GM18505 (cell line): ENCODE measurements at regions not wholly inside any gene's neighbourhood (a gene's known extent, or its start where the extent isn't known, plus 50 kb on each side); places are given as distances from the start of the nearest gene placed in this dataset.

Experiments
- ATAC-seq: cut with Tn5 transposase; IDR thresholded peaks from one replicate; pipeline ENCODE4 v1.9.1; 2021; ENCODE audit not compliant: unreplicated experiment
- POLR2A ChIP-seq: IDR thresholded peaks from 4 replicates; pipeline ENCODE4 v1.6.1; 2011; ENCODE audit warnings: borderline replicate concordance; ENCODE audit not compliant: insufficient read depth, insufficient read length; ENCODE audit errors: extremely low read depth

DNA sequence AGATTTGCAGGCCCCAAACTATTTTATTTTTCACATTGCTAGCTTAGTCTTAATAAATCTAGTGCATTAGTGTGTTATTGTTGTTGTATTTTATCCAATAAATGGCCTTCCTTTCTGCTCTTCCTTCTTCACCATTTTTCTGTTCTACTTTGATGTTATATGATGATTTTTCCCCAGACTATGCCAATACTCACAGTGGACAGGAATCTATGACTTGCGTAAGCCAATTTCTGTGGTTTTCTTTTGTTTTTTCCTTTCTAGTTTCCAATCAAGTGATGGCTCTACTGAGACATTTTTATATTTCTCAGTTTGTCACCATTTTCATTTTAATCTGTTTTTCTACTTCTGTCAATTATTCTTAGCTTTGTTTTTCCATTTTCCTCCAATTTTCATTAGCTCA is 106.8 kb upstream of the FBXL7 start:
- TF ChIP-seq POLR2A = no peak
- no peak for ATAC-seq

DNA sequence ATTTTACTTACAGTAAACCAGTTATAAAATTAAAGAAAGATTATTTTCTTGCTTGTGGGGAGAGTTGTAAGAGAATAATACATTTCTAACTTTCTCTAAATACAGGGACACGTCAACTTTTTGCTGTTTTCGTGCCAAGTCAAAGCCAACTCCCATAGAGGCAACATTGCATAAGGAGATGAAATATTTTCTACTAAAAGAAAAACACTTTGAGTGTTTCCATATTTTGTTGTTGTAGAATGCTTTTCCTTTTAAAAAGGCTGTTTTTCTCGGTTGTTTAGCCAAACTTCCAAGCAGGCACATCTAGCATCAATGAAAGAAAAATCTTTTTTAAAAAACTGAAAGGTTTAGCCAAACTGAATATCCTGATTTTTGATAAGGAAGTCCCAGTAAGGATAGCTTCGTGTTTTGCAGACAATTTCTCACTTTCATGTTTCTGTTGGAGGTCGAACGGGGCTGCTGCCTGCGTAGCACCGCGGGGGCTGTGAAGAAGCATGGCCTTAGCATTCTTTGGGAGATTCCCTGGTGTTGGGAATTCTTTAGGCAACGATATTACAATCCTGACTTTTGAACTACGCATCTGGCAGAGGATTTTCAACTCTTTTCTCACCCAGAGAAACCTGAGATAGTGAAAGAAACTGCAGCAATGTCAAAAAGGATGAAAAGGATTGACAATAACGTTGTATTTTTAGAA is 108.1 kb upstream of the FBXL7 start:
- TF ChIP-seq POLR2A = no peak
- ATAC-seq = no peak

DNA sequence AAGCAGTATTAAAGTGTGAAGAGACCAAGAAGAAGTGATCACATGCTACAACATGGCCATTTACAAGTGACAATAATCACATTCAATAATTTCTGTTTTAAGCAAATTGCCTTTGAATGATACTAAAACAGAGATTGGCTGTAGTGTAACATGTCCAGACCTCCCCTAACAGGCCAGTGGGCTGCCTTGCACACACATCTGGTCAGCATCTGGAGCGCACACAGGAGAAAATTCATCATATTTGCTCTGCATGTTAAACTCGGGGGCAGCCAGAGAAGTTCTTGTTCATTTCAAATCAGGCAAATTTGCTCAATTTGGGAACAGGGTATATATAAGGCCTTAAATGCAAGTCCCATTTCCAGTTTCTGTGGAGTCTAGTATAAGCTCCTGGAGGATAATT is 111.1 kb upstream of the FBXL7 start:
- TF ChIP-seq POLR2A = no peak
- ATAC-seq = no peak

DNA sequence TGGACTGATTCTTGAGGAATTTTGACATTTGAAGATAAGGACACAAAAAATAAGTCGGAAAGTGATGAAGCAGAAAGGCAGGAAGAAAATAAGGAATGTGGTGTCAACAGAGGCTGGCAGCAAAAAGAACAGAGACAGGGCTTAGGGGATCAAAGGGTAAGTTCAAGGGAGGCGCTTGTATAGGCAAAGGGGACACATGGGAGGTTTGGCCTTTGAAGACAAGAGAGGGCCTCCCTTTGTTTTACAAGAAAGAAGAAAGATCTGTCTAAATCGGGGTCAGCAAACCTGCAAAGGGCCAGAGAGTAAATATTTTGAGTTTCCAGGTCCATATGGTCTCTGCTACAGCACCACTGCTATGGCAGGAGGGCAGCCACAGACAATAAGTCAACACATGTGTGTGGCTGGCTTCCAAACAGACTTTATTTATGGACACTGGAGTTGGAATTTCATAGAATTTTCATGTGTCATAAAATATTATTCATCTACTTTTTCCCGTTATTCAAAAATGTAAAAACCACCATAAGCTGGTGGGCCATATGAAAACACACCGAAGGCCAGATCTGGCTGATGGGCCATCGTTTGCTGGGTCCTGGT is 112.0 kb upstream of the FBXL7 start:
- no peak for ATAC-seq
- no peak for TF ChIP-seq POLR2A

DNA sequence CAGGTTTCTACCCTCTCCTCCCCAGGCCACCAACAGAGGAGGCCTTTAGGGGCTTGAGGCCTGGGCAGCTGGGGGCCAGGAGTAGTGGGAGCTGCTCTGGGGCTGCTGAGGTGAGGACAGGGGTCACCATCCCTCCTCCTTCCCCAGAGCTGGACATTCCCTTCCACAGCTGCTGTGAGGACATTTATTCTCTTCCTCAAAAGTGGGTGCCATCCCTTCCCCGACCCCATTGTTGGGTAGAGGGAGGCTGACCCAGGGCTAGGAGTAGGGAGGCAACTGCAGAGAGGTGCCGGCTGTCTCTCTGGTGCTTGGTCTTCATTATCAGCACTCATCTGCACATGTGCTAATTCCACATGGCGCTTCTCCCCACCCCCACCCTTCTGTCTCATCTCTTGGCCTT is 113.9 kb upstream of the FBXL7 start:
- no peak for ATAC-seq

DNA sequence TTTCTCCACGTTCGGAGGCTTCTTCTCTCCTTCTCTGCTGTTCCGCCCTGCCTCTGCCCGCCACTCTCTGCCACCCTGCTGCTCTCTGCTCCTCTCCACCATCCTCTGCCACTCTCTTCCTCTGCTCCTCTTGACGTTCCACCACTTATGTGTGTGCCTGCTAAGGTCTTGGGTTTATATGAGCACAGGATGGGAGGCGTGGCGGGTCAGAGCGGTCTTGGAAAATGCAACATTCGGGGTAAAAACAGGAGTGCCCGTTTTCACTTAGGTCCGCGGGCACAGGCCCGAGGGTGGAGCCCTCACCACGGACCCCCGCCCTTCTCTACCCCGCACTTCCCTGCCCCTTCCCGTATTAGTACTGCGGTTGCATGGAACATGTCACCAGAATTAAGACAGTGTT is 114.4 kb upstream of the FBXL7 start:
- no peak for TF ChIP-seq POLR2A
- ATAC-seq = no peak

More for the DNA sequence above, 113.9 kb upstream of the FBXL7 start:
- no peak for TF ChIP-seq POLR2A

DNA sequence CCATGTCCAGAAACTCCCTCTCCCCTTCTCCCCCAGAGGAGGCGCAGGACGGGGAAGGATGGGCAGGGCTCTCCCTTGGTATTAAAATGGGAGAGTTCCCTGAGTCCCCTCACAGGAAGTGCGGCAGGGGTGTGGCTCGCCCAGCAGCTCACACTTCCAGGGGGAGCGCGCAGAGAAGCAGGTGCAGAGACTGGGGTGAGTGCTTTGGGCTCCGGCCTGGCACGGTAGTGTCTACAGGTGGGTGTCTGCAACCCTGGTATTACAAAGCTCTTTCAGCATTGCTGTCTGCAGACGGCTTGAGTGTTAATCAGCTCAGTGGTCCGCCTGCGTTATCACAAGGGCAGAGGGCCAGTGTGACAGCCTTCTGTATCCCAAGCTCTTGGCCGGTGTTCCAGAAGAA is 114.9 kb upstream of the FBXL7 start:
- no peak for TF ChIP-seq POLR2A
- no peak for ATAC-seq

DNA sequence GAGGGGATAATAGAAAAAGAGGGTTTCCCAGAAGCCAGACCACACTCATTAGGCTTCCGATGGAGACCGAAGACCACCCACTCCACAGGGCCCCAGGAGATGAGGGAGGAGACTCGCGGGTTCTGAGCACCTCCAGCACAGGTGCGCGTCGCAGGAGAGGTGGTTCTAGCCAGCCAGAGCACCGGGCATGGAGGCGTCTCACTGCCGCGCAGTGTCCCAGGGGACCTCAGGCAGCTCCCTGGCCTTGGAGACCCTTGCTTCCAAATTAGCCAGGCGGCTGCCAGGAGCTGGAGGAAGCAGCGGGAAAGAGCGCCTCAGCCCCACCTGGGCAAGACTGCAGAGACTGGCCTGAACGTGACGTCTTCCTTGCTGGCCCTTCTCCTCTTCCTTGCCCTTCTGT is 115.4 kb upstream of the FBXL7 start:
- no peak for TF ChIP-seq POLR2A
- ATAC-seq = no peak

DNA sequence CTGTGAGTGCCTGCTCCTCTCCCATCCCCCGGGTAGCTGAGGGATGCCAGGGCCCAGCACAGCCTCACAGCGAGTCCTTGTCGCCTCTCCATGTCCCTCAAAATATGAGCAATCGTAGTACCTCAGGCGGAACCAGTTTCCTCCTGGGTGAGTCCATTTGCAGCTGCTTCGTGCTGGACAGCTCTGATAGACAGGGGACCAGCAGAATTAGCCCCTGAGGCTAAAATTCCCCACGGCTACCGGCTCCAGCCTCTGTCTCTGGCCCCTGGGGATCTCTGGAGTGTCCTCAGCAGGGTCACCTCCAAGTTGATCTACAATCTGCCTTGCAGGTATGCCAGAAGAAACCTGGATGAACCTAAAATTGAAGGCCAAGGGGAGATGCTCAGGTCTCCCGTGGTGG is 115.8 kb upstream of the FBXL7 start:
- ATAC-seq = no peak
- no peak for TF ChIP-seq POLR2A

DNA sequence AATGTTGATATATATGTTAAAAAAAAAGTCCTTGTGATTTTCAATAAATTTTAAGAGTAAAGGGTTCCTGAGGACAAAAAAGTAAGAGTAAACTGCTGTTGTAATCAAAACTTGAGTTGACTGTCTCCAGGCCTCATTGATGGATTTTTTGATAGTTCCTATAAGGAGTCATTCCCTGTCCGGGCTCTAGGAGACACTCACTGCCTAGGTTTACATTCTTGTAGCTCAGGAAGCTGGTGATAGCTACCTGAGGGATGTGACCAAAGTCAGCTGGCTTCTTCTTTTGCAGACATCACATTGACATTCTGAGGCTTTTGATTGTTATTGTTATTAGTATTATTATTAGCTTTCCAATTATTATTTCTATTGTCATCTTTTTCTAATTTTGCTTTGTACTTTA is 116.5 kb upstream of the FBXL7 start:
- no peak for ATAC-seq
- TF ChIP-seq POLR2A = no peak

DNA sequence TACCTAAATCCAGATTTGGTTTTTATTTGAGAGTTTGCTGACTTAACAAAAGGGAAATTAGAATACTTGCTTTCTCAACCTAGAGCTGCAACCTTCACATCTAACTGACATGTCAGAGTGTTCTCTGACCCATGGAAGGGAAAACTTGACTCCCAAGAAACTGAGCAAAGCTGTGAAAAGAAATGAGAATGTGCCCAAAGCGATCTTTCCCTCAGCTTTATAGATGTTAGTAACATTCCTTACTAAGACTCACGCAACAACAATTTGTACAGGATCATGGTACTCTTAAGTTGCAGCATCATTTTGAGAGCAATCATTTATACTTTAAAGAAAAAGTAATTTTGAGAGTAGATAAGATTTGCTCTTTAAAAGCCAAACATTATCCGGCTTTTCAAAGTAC is 117.0 kb upstream of the FBXL7 start:
- ATAC-seq = no peak
- TF ChIP-seq POLR2A = no peak

DNA sequence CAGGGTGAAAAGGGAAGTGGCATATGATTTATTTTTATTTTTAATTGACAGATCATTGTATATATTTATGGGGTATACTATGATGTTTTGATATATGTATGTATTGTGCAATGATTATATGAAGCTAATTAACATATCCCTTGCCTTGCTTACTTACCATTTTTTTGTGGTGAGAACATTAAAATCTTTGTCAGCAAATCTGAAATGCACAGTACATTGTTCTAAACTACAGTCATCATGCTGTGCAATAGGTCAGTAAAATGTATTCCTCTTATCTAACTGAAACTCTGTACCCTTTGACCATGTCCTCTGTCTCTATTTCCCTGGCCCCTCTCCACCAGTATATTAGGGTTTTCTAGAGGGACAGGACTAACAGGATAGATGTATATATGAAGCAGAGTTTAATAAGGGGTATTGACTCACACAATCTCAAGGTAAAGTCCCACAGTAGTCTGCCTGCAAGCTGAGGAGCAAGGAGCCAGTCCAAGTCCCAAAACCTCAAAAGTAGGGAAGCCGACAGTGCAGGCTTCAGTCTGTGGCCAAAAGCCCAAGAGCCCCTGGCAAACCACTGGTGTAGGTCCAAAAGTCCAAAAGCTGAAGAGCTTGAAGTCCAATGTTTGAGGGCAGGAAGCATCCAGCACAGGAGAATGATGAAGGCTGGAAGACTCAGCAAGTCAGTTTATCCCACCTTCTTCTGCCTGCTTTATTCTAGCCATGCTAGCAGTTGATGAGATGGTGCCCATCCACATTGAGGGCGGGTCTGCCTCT is 122.2 kb upstream of the FBXL7 start:
- no peak for ATAC-seq
- TF ChIP-seq POLR2A = no peak

DNA sequence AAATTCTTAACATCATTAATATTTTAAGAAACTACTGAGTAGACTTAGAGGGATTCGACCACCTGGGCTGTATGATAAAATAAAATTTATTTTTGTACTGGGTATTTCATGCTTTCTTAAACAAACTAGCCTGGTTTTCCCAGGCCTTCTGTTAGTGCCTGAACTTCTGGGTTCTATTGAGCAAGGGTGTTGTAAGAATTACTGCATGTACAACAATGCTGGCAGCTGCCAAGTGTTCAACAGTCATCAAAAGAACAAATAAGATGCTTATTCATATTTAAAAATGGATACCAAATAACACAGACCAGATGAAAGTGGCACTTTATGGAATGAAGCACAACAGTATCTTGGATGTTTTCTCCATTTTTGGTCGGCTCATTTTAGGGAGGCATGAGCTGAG is 123.2 kb upstream of the FBXL7 start:
- TF ChIP-seq POLR2A = no peak
- no peak for ATAC-seq

DNA sequence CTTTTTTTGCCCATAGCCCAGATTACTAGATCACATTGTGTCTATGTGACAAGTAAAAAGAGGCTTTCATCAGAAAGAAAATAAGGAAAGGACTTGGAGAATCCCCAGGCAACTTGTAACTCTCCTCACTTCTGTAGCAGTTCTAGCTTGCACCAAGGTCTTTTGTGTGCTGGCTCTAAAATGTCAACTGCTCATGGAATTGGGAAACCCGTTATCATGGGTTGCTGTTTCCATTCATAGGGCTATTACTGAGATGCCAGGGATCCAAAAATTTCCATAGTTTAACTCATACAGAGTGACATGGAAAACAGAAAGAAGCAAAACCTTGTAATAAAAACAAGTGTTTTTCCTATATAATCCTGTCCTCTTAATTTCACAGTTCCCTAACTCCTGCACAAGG is 123.9 kb upstream of the FBXL7 start:
- ATAC-seq = no peak
- TF ChIP-seq POLR2A = no peak
